H9 (cell line): ENCODE measurements at regions not wholly inside any gene's neighbourhood (a gene's known extent, or its start where the extent isn't known, plus 50 kb on each side); places are given as distances from the start of the nearest gene placed in this dataset.

Source experiments
- DNase-seq: peaks from one replicate; pipeline ENCODE4 v3.0.0-alpha.2; 2017
- H2AFZ ChIP-seq: one replicate; pipeline ENCODE4 v1.6.1; 2013; ENCODE audit warnings: mild to moderate bottlenecking, low read length, control low read depth, moderate library complexity
- H2AK5ac ChIP-seq: 2 replicates; pipeline ENCODE4 v1.6.1; 2013; ENCODE audit warnings: low read length, control low read depth, mixed read lengths; ENCODE audit not compliant: insufficient read length
- H2BK120ac ChIP-seq: one replicate; pipeline ENCODE4 v1.6.1; 2013; ENCODE audit warnings: low read depth, mild to moderate bottlenecking, low read length, control low read depth, inconsistent platforms; ENCODE audit not compliant: poor library complexity, severe bottlenecking
- H2BK12ac ChIP-seq: 2 replicates; pipeline ENCODE4 v1.6.1; 2013; ENCODE audit warnings: low read length, control low read depth, mixed read lengths, low read depth; ENCODE audit not compliant: insufficient read length
- H2BK15ac ChIP-seq: 2 replicates; pipeline ENCODE4 v1.6.1; 2013; ENCODE audit warnings: low read depth, low read length, control low read depth
- H2BK20ac ChIP-seq: one replicate; pipeline ENCODE4 v1.6.1; 2013; ENCODE audit warnings: low read depth, mild to moderate bottlenecking, low read length, control low read depth, inconsistent platforms; ENCODE audit not compliant: poor library complexity, severe bottlenecking
- H2BK5ac ChIP-seq: 2 replicates; pipeline ENCODE4 v1.6.1; 2013; ENCODE audit warnings: low read length, control low read depth, mixed read lengths; ENCODE audit not compliant: insufficient read length
- H3K14ac ChIP-seq: 2 replicates; pipeline ENCODE4 v1.6.1; 2013; ENCODE audit warnings: low read length, control low read depth; ENCODE audit not compliant: insufficient read depth
- H3K18ac ChIP-seq: 2 replicates; pipeline ENCODE4 v1.6.1; 2013; ENCODE audit warnings: low read depth, mild to moderate bottlenecking, mixed read lengths, low read length, control low read depth; ENCODE audit not compliant: insufficient read length
- H3K23ac ChIP-seq: 2 replicates; pipeline ENCODE4 v1.6.1; 2013; ENCODE audit warnings: low read length, control low read depth, mixed read lengths, low read depth; ENCODE audit not compliant: insufficient read length
- H3K23me2 ChIP-seq: 2 replicates; pipeline ENCODE4 v1.6.1; 2013; ENCODE audit warnings: low read depth, mild to moderate bottlenecking, mixed read lengths, low read length, control low read depth; ENCODE audit not compliant: insufficient read length, poor library complexity, severe bottlenecking
- H3K27ac ChIP-seq: 2 replicates; pipeline ENCODE4 v1.5.1; 2013; ENCODE audit warnings: low read length, control low read depth, mixed read lengths, low read depth; ENCODE audit not compliant: insufficient read length
- H3K27me3 ChIP-seq: 2 replicates; pipeline ENCODE4 v1.6.1; 2013; ENCODE audit warnings: low read length, control low read depth, inconsistent platforms; ENCODE audit not compliant: insufficient read depth
- H3K4ac ChIP-seq: 2 replicates; pipeline ENCODE4 v1.6.1; 2013; ENCODE audit warnings: low read depth, mild to moderate bottlenecking, control low read depth, inconsistent platforms, low read length, moderate library complexity
- H3K4me1 ChIP-seq: 2 replicates; pipeline ENCODE4 v1.6.1; 2013; ENCODE audit warnings: low read length, control low read depth, inconsistent platforms; ENCODE audit not compliant: insufficient read depth
- H3K4me2 ChIP-seq: 2 replicates; pipeline ENCODE4 v1.6.1; 2013; ENCODE audit warnings: low read length, control low read depth, mixed read lengths; ENCODE audit not compliant: insufficient read length, insufficient read depth
- H3K56ac ChIP-seq: 2 replicates; pipeline ENCODE4 v1.6.1; 2013; ENCODE audit warnings: low read depth, mild to moderate bottlenecking, mixed read lengths, low read length, control low read depth; ENCODE audit not compliant: insufficient read length
- H3K79me1 ChIP-seq: 2 replicates; pipeline ENCODE4 v1.6.1; 2013; ENCODE audit warnings: low read depth, mild to moderate bottlenecking, moderate library complexity, low read length, control low read depth, inconsistent platforms; ENCODE audit not compliant: insufficient read depth, poor library complexity, severe bottlenecking
- H3K79me2 ChIP-seq: 2 replicates; pipeline ENCODE4 v1.6.1; 2013; ENCODE audit warnings: low read length, control low read depth, inconsistent platforms; ENCODE audit not compliant: insufficient read depth
- H3K9ac ChIP-seq: 2 replicates; pipeline ENCODE4 v1.6.1; 2013; ENCODE audit warnings: low read length, control low read depth, mixed read lengths; ENCODE audit not compliant: insufficient read length; ENCODE audit errors: extremely low read depth
- H3K9me3 ChIP-seq: one replicate; pipeline ENCODE4 v1.6.1; 2013; ENCODE audit warnings: low read depth, low read length, inconsistent platforms; ENCODE audit not compliant: control insufficient read depth
- H3T11ph ChIP-seq: one replicate; pipeline ENCODE4 v1.6.1; 2013; ENCODE audit warnings: mild to moderate bottlenecking, low read length, control low read depth, inconsistent platforms
- H4K20me1 ChIP-seq: one replicate; pipeline ENCODE4 v1.6.1; 2013; ENCODE audit not compliant: control insufficient read depth, insufficient read length, insufficient read depth
- H4K5ac ChIP-seq: 2 replicates; pipeline ENCODE4 v1.6.1; 2013; ENCODE audit warnings: low read depth, mild to moderate bottlenecking, mixed read lengths, low read length, control low read depth; ENCODE audit not compliant: insufficient read length
- H4K8ac ChIP-seq: replicated peaks from 2 replicates; pipeline ENCODE4 v1.6.1; 2013; ENCODE audit warnings: low read length, control low read depth, mixed read lengths, low read depth; ENCODE audit not compliant: insufficient read length
- H4K91ac ChIP-seq: 2 replicates; pipeline ENCODE4 v1.6.1; 2013; ENCODE audit warnings: low read depth, mild to moderate bottlenecking, moderate library complexity, mixed read lengths, low read length, control low read depth; ENCODE audit not compliant: insufficient read length
- H3K27ac Mint-ChIP-seq, 3 experiments: 2 replicates in 2 of 3; 3 replicates in 1 of 3; pipeline ENCODE4 v1.8.0; 2020 to 2021; ENCODE audit warnings: mixed read lengths in 3 of 3, mild to moderate bottlenecking in 1 of 3, moderate library complexity in 1 of 3
- H3K27me3 Mint-ChIP-seq: 2 replicates; pipeline ENCODE4 v1.8.0; 2021; ENCODE audit warnings: low read depth, mild to moderate bottlenecking, moderate library complexity, mixed read lengths
- H3K36me3 Mint-ChIP-seq, 3 experiments: 2 replicates in 2 of 3; 3 replicates in 1 of 3; pipeline ENCODE4 v1.8.0; 2020 to 2021; ENCODE audit warnings: low read depth in 3 of 3, mixed read lengths in 3 of 3; ENCODE audit not compliant: insufficient read depth in 1 of 3
- H3K4me1 Mint-ChIP-seq, 2 experiments: 2 replicates each; pipeline ENCODE4 v1.8.0; 2020; ENCODE audit warnings: mixed read lengths in 2 of 2
- H3K4me3 Mint-ChIP-seq, 2 experiments: 2 replicates in 1 of 2; 3 replicates in 1 of 2; pipeline ENCODE4 v1.8.0; 2020 to 2021; ENCODE audit warnings: mild to moderate bottlenecking in 2 of 2, mixed read lengths in 2 of 2, moderate library complexity in 1 of 2
- H3K9me3 Mint-ChIP-seq, 2 experiments: 2 replicates in 1 of 2; 3 replicates in 1 of 2; pipeline ENCODE4 v1.8.0; 2020; ENCODE audit warnings: mild to moderate bottlenecking in 2 of 2, mixed read lengths in 2 of 2, moderate library complexity in 1 of 2
- CTCF ChIP-seq: fragments of 200-600 bp; sonication (generic); conservative IDR thresholded peaks from 3 replicates; pipeline ENCODE4 v1.8.0; 2021; ENCODE audit warnings: antibody characterized with exemption, mild to moderate bottlenecking

- no peak overlapping the region for H2BK20ac ChIP-seq
- no peak overlapping the region for H4K8ac ChIP-seq
- H2AFZ ChIP-seq, result no peak overlapping the region
- H3K36me3 Mint-ChIP-seq, result peaks cover 0 to 4% (median 0%) of the 10 kb centered on the region in 3 experiments; a peak in 2 of 7 replicates
- no peaks in the 10 kb centered on the region for H3K27me3 ChIP-seq
- H2BK12ac ChIP-seq, result no peak overlapping the region
- no peak overlapping the region; a peak in 1 of 7 replicates for H3K27ac Mint-ChIP-seq
- no peak overlapping the region for H4K5ac ChIP-seq
- no peaks in the 10 kb centered on the region for H4K20me1 ChIP-seq
- no peaks in the 10 kb centered on the region for H3K79me1 ChIP-seq
- no peak overlapping the region for H3K27ac ChIP-seq
- H3T11ph ChIP-seq, result no peak overlapping the region
- no peak for DNase-seq
- no peak overlapping the region for H2BK15ac ChIP-seq
- H3K9ac ChIP-seq, result no peak overlapping the region
- no peaks in the 10 kb centered on the region for H3K9me3 ChIP-seq
- no peak overlapping the region for H2BK120ac ChIP-seq
- H3K23ac ChIP-seq, result no peak overlapping the region
- H3K4me1 Mint-ChIP-seq, result peaks cover 12 to 16% of the 10 kb centered on the region in 2 experiments
- H3K23me2 ChIP-seq, result no peaks in the 10 kb centered on the region
- H3K4me3 Mint-ChIP-seq, result no peak overlapping the region
- no peak overlapping the region for H2BK5ac ChIP-seq
- H3K79me2 ChIP-seq, result no peaks in the 10 kb centered on the region
- no peaks in the 10 kb centered on the region for H3K27me3 Mint-ChIP-seq
- no peak overlapping the region for H3K4ac ChIP-seq
- no peaks in the 10 kb centered on the region for H3K4me1 ChIP-seq
- no peak overlapping the region for H4K91ac ChIP-seq
- H3K56ac ChIP-seq, result no peak overlapping the region
- no peak overlapping the region for H2AK5ac ChIP-seq
- H3K18ac ChIP-seq, result no peak overlapping the region
- TF ChIP-seq CTCF, result no peak
- no peak overlapping the region for H3K4me2 ChIP-seq
- no peak overlapping the region for H3K14ac ChIP-seq
- peaks cover 0 to 4% of the 10 kb centered on the region in 2 experiments; a peak in 2 of 5 replicates for H3K9me3 Mint-ChIP-seq
Observed at GRCh38 chr12:61414470-61414869, 845.7 kb upstream of the USP15 start.
